ENCODE measurements at regions not wholly inside any gene's neighbourhood (a gene's known extent, or its start where the extent isn't known, plus 50 kb on each side); places are given as distances from the start of the nearest gene placed in this dataset.

- peak overlapping the region; percentile 55 for H3K9ac ChIP-seq (ENCODE audit: low read length)
- peaks cover 14% of the 10 kb centered on the region for H3K9me3 ChIP-seq (ENCODE audit: control insufficient read depth, low read length)
- peak overlapping the region; percentile 72 for H3K4me3 ChIP-seq (ENCODE audit: low read length)
- H3K4me1 ChIP-seq (ENCODE audit: control insufficient read depth, insufficient read depth, low read length) = peaks cover 11% of the 10 kb centered on the region
- H3K36me3 ChIP-seq (ENCODE audit: control insufficient read depth, insufficient read depth, low read length, severe bottlenecking) = no peaks in the 10 kb centered on the region
- H3K27me3 ChIP-seq (replicated peaks; ENCODE audit: control insufficient read depth, insufficient read depth, low read length) = no peaks in the 10 kb centered on the region
- DNase-seq (ENCODE audit: low read depth) = no peak
Observed at GRCh38 chr3:194985031-194985578, 285.9 kb downstream of the XXYLT1 start.

- Histone ChIP-seq H3K36me3 (ENCODE audit: control insufficient read depth, insufficient read depth, low read length, severe bottlenecking) (no peaks in the 10 kb centered on the region), H3K9ac (ENCODE audit: low read length) (no peak overlapping the region), H3K4me1 (ENCODE audit: control insufficient read depth, insufficient read depth, low read length) (peaks cover 11% of the 10 kb centered on the region), H3K9me3 (ENCODE audit: control insufficient read depth, low read length) (peaks cover 14% of the 10 kb centered on the region), H3K4me3 (ENCODE audit: low read length) (no peak overlapping the region), H3K27me3 (replicated peaks; ENCODE audit: control insufficient read depth, insufficient read depth, low read length) (peaks cover 4% of the 10 kb centered on the region)
- no peak for DNase-seq (ENCODE audit: low read depth)
Observed at GRCh38 chr3:194986208-194987043, 284.5 kb downstream of the XXYLT1 start.

DNA sequence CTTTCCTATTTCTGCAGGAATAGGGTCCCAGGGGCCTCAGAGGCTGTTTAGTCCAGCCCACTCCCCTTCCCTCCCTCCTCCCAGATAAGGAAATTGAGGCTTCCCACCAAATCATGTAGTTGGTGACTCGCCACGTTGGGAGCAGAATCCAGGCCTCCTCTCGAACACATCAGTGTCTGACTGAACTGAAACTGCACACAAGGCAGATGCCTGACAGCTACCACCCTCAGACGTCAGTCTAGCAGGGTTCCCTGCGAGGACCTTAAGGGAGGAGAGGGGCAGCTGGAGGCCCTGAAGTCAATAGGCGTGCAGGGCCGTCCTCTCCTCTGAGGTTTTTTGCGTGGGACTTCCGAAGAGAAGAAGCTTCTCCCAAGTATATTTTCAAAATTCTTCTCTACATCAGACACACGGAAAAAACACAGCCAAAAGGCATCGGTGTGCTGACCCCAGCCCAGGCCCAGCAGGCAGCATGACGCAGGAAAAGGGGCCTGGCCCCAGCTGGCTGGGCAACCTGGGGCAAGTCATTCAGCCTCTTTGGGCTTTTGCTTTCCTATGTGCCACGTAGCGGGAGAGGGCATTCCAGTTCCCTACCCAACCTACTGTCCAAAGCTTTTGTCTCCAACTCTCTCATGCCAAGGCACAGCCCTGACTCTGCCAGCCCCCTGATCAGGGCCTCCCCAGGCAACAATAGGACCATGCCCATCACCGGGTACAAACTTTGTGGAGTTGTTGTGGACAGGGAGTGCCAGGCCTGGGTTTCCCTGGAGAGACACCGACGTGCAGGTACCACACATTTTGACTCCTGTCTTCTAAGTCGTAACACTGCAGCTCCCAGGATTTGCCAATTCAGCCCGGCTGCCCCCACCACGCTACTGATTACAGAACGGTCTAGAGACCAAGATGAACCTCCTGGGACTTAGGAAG is 283.1 kb downstream of the XXYLT1 start:
- H3K4me3 ChIP-seq (ENCODE audit: low read length) = no peak overlapping the region

DNA sequence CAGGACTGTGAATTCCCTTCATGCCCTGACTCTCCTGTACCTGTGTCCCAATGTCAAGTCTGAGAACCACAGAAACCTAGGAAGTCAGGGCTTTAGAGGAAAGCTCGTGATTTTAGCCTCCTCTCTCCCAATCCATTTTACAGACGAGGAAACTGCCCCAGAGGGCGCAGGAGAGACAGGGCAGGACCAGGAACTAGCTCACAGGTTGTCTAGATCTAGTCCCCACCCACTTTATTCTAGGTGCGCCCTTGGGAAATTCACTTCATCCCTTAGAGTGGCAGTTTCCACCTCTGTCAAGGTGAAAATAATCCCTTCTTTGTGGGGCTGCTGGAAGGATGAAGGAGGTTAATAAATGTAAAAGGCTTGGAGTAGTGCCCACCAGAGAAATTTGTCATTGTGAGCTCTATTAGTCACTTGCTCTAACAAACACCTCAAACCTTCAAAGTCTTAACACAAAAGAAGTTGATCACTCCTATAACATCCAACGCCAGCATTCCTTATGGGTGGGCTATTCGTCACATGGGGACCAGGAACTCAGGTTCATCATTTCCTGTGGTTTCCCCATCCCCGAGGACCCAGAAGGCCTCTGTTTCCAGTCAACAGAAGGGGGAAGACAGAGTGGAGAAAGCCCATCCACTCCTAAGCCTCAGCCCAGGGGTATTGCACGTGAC is 282.3 kb downstream of the XXYLT1 start:
- Histone ChIP-seq H3K9ac (ENCODE audit: low read length) (no peak overlapping the region), H3K36me3 (ENCODE audit: control insufficient read depth, insufficient read depth, low read length, severe bottlenecking) (no peaks in the 10 kb centered on the region), H3K9me3 (ENCODE audit: control insufficient read depth, low read length) (no peaks in the 10 kb centered on the region), H3K4me3 (ENCODE audit: low read length) (no peak overlapping the region), H3K27me3 (replicated peaks; ENCODE audit: control insufficient read depth, insufficient read depth, low read length) (peaks cover 4% of the 10 kb centered on the region), H3K4me1 (ENCODE audit: control insufficient read depth, insufficient read depth, low read length) (peaks cover 11% of the 10 kb centered on the region)
- DNase-seq (ENCODE audit: low read depth) = no peak

More for the DNA sequence above, 283.1 kb downstream of the XXYLT1 start:
- Histone ChIP-seq H3K27me3 (replicated peaks; ENCODE audit: control insufficient read depth, insufficient read depth, low read length) (peaks cover 4% of the 10 kb centered on the region), H3K9ac (ENCODE audit: low read length) (no peak overlapping the region), H3K36me3 (ENCODE audit: control insufficient read depth, insufficient read depth, low read length, severe bottlenecking) (no peaks in the 10 kb centered on the region), H3K4me1 (ENCODE audit: control insufficient read depth, insufficient read depth, low read length) (peaks cover 11% of the 10 kb centered on the region), H3K9me3 (ENCODE audit: control insufficient read depth, low read length) (peaks cover 1% of the 10 kb centered on the region)
- DNase-seq (ENCODE audit: low read depth) = no peak

- Histone ChIP-seq H3K9me3 (ENCODE audit: control insufficient read depth, low read length) (no peaks in the 10 kb centered on the region), H3K36me3 (ENCODE audit: control insufficient read depth, insufficient read depth, low read length, severe bottlenecking) (no peaks in the 10 kb centered on the region), H3K4me1 (ENCODE audit: control insufficient read depth, insufficient read depth, low read length) (peaks cover 11% of the 10 kb centered on the region), H3K9ac (ENCODE audit: low read length) (no peak overlapping the region), H3K4me3 (ENCODE audit: low read length) (no peak overlapping the region), H3K27me3 (replicated peaks; ENCODE audit: control insufficient read depth, insufficient read depth, low read length) (peaks cover 4% of the 10 kb centered on the region)
- DNase-seq (ENCODE audit: low read depth) = no peak
Observed at GRCh38 chr3:194989241-194989640, 281.7 kb downstream of the XXYLT1 start.

DNA sequence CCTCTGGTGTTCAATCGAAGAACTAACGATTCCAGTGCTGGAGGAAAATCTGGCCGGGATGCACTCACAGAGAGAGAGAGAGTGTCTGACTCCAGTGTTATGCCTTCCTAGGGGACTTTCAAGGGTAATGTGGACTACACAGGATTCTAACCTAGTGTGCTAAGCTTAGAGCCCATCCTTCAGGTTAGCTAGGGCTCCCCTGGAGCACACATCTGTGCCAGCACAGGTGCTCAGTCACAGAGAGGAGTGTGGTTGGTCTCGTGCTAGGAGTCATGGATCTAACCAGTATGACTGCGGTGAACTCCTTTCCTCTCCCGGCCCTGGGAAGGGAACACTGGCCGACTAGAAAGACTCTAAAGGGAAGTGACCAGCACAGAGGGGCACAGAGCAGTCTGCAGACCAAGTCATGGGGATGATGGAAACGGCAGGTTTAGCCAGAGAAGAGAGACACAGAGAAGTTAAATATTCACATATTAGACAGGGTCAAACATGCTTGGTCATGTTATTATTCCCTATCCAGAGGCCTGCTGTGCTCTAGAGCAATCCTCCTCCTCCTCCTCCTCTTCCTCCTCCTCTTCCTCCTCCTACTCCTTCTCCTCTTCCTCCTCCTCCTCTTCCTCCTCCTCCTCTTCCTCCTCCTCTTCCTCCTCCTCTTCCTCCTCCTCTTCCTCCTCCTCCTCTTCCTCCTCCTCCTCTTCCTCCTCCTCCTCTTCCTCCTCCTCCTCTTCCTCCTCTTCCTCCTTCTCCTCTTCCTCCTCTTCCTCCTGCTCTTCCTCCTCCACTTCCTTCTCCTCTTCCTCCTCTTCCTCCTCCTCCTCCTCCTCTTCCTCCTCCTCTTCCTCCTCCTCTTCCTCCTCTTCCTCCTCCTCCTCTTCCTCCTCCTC is 280.3 kb downstream of the XXYLT1 start:
- no peaks in the 10 kb centered on the region for H3K9me3 ChIP-seq (ENCODE audit: control insufficient read depth, low read length)
- H3K4me1 ChIP-seq (ENCODE audit: control insufficient read depth, insufficient read depth, low read length) = no peaks in the 10 kb centered on the region
- H3K27me3 ChIP-seq (replicated peaks; ENCODE audit: control insufficient read depth, insufficient read depth, low read length) = peaks cover 5% of the 10 kb centered on the region
- H3K9ac ChIP-seq (ENCODE audit: low read length) = no peak overlapping the region
- no peak for DNase-seq (ENCODE audit: low read depth)
- no peak overlapping the region for H3K4me3 ChIP-seq (ENCODE audit: low read length)
- H3K36me3 ChIP-seq (ENCODE audit: control insufficient read depth, insufficient read depth, low read length, severe bottlenecking) = no peaks in the 10 kb centered on the region

GRCh38 chr3:194991338-194991654 is 279.7 kb downstream of the XXYLT1 start:
- Histone ChIP-seq H3K4me3 (ENCODE audit: low read length) (no peak overlapping the region), H3K27me3 (replicated peaks; ENCODE audit: control insufficient read depth, insufficient read depth, low read length) (peaks cover 11% of the 10 kb centered on the region), H3K9ac (ENCODE audit: low read length) (no peak overlapping the region), H3K4me1 (ENCODE audit: control insufficient read depth, insufficient read depth, low read length) (no peaks in the 10 kb centered on the region), H3K36me3 (ENCODE audit: control insufficient read depth, insufficient read depth, low read length, severe bottlenecking) (no peaks in the 10 kb centered on the region), H3K9me3 (ENCODE audit: control insufficient read depth, low read length) (no peaks in the 10 kb centered on the region)
- no peak for DNase-seq (ENCODE audit: low read depth)

DNA sequence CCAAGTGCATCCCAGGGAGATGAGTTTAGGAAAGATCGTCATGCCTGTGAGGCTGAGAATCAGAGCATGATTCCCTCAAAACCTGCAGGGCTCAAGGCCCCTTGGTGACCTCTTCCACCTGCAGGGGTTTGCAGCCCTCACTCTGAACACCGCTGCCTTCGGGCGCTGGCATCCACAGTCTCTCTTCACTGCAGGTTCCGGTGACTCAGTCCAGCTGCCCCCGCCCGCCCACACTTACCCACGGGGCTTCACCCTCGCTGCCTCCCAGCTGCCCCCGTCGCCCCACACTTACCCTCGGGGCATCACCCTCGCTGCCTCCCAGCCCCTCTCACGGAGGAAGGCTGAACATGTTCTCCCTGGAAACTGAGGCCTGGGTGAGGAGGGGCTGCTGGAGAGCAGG is 277.1 kb downstream of the XXYLT1 start:
- Histone ChIP-seq H3K4me1 (ENCODE audit: control insufficient read depth, insufficient read depth, low read length) (no peaks in the 10 kb centered on the region), H3K4me3 (ENCODE audit: low read length) (no peak overlapping the region), H3K27me3 (replicated peaks; ENCODE audit: control insufficient read depth, insufficient read depth, low read length) (peaks cover 21% of the 10 kb centered on the region), H3K9ac (ENCODE audit: low read length) (no peak overlapping the region), H3K9me3 (ENCODE audit: control insufficient read depth, low read length) (no peaks in the 10 kb centered on the region), H3K36me3 (ENCODE audit: control insufficient read depth, insufficient read depth, low read length, severe bottlenecking) (no peaks in the 10 kb centered on the region)
- DNase-seq (ENCODE audit: low read depth) = no peak

DNA sequence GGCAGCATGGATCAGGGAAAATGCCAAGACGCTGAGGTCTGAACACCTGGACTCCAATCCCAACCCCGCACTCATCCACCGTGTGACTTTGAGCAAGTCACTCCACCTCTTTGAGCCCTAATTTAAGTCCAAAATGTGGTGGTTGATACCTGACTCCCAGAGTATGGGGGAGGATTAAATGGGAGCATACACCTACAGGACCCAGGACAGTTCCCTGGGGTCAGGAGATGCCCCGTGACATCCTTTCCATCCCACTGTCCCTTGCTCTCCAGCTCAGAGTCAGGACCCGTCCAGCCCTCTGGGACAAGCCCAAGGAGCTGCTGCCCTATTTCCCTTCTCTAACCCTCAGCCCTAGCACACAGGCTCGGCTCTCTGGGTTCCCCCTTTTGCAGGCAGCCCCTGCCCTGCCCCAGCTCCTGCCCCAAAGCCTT is 276.4 kb downstream of the XXYLT1 start:
- Histone ChIP-seq H3K4me3 (ENCODE audit: low read length) (no peak overlapping the region), H3K27me3 (replicated peaks; ENCODE audit: control insufficient read depth, insufficient read depth, low read length) (peaks cover 28% of the 10 kb centered on the region), H3K9ac (ENCODE audit: low read length) (no peak overlapping the region), H3K4me1 (ENCODE audit: control insufficient read depth, insufficient read depth, low read length) (no peaks in the 10 kb centered on the region), H3K36me3 (ENCODE audit: control insufficient read depth, insufficient read depth, low read length, severe bottlenecking) (no peaks in the 10 kb centered on the region), H3K9me3 (ENCODE audit: control insufficient read depth, low read length) (no peaks in the 10 kb centered on the region)
- DNase-seq (ENCODE audit: low read depth) = no peak

GRCh38 chr3:194995334-194995733 is 275.6 kb downstream of the XXYLT1 start:
- no peak for DNase-seq (ENCODE audit: low read depth)
- Histone ChIP-seq H3K27me3 (replicated peaks; ENCODE audit: control insufficient read depth, insufficient read depth, low read length) (peaks cover 34% of the 10 kb centered on the region), H3K9ac (ENCODE audit: low read length) (no peak overlapping the region), H3K36me3 (ENCODE audit: control insufficient read depth, insufficient read depth, low read length, severe bottlenecking) (no peaks in the 10 kb centered on the region), H3K4me1 (ENCODE audit: control insufficient read depth, insufficient read depth, low read length) (no peaks in the 10 kb centered on the region), H3K9me3 (ENCODE audit: control insufficient read depth, low read length) (no peaks in the 10 kb centered on the region), H3K4me3 (ENCODE audit: low read length) (no peak overlapping the region)

Data from adipocyte (in vitro differentiated cells).